H1 (cell line): ENCODE measurements at regions not wholly inside any gene's neighbourhood (a gene's known extent, or its start where the extent isn't known, plus 50 kb on each side); places are given as distances from the start of the nearest gene placed in this dataset.

Experiments
- CTCF ChIA-PET: fragments of 300-600 bp; sonication (Branson Sonifier 250); formaldehyde crosslinking; loops from one replicate; lab custom pipeline; 2021; ENCODE audit not compliant: partially characterized antibody; lab: Charles Lee
- POLR2A ChIA-PET: fragments of 300-600 bp; sonication (Branson Sonifier 250); formaldehyde crosslinking; loops from one replicate; lab custom pipeline; 2021; ENCODE audit warnings: inconsistent platforms; ENCODE audit not compliant: partially characterized antibody; lab: Charles Lee
- DNase-seq, 2 experiments: peaks; one replicate each; pipeline versions ENCODE4 v3.0.0 to v3.0.0-alpha.2; 2010 to 2022; ENCODE audit warnings: low spot score in 2 of 2, low read depth in 1 of 2, mixed read lengths in 1 of 2
- FAIRE-seq: peaks from 2 replicates; lab custom pipeline; 2011; peaks lifted over from hg19 to GRCh38; lab: Jason Lieb, UNC
- H2AFZ ChIP-seq: 2 replicates; pipeline ENCODE4 v1.8.1; 2012; ENCODE audit warnings: low read length, inconsistent platforms
- H2AK5ac ChIP-seq: 2 replicates; pipeline ENCODE4 v1.6.1; 2013; ENCODE audit warnings: low read depth, low read length
- H2BK120ac ChIP-seq: replicated peaks from 2 replicates; pipeline ENCODE3; 2013; ENCODE audit warnings: low read depth, low read length, inconsistent platforms
- H2BK12ac ChIP-seq: 2 replicates; pipeline ENCODE4 v1.6.1; 2013; ENCODE audit warnings: low read depth, low read length
- H2BK15ac ChIP-seq: 2 replicates; pipeline ENCODE4 v1.6.1; 2013; ENCODE audit warnings: low read length
- H2BK20ac ChIP-seq: 2 replicates; pipeline ENCODE4 v1.6.1; 2013; ENCODE audit warnings: low read length
- H2BK5ac ChIP-seq: 2 replicates; pipeline ENCODE4 v1.6.1; 2013; ENCODE audit warnings: low read depth, low read length
- H3K14ac ChIP-seq: 2 replicates; pipeline ENCODE4 v1.6.1; 2013; ENCODE audit warnings: inconsistent platforms; ENCODE audit not compliant: insufficient read length
- H3K18ac ChIP-seq: 2 replicates; pipeline ENCODE4 v1.6.1; 2013; ENCODE audit warnings: low read length; ENCODE audit errors: extremely low read depth
- H3K23ac ChIP-seq: 2 replicates; pipeline ENCODE4 v1.6.1; 2013; ENCODE audit warnings: inconsistent platforms; ENCODE audit not compliant: insufficient read length
- H3K23me2 ChIP-seq: 2 replicates; pipeline ENCODE4 v1.6.1; 2013; ENCODE audit warnings: low read depth, low read length
- H3K27ac ChIP-seq: 2 replicates; pipeline ENCODE4 v1.6.1; 2011; ENCODE audit warnings: low read depth, low read length, inconsistent platforms
- H3K27me3 ChIP-seq, 4 experiments: replicated peaks in 1 of 4; 1 replicate in 1 of 4; 2 replicates in 3 of 4; pipeline versions ENCODE4 v1.6.1 to v1.8.1; 2011 to 2013; ENCODE audit warnings: low read length in 3 of 4, mild to moderate bottlenecking in 3 of 4, inconsistent platforms in 2 of 4, mixed read lengths in 2 of 4, moderate library complexity in 1 of 4; ENCODE audit not compliant: control insufficient read depth in 3 of 4, insufficient read depth in 3 of 4; ENCODE audit errors: extremely low read depth in 1 of 4
- H3K36me3 ChIP-seq, 4 experiments: 2 replicates each; pipeline versions ENCODE4 v1.6.1 to v1.8.1; 2011 to 2013; ENCODE audit warnings: mild to moderate bottlenecking in 4 of 4, low read length in 3 of 4, moderate library complexity in 2 of 4, control low read depth in 1 of 4, inconsistent platforms in 1 of 4; ENCODE audit not compliant: insufficient read depth in 4 of 4, control insufficient read depth in 2 of 4
- H3K4ac ChIP-seq: replicated peaks from 2 replicates; pipeline ENCODE3; 2013; ENCODE audit warnings: low read length, low read depth, mixed read lengths, inconsistent platforms; ENCODE audit not compliant: insufficient read length
- H3K4me1 ChIP-seq, 4 experiments: replicated peaks in 1 of 4; 1 replicate in 1 of 4; 2 replicates in 3 of 4; pipeline versions ENCODE4 v1.6.1 to v1.8.1; 2011 to 2013; ENCODE audit warnings: low read length in 3 of 4, inconsistent platforms in 2 of 4, mixed read lengths in 1 of 4; ENCODE audit not compliant: insufficient read depth in 4 of 4, control insufficient read depth in 3 of 4
- H3K4me2 ChIP-seq, 2 experiments: 2 replicates each; pipeline versions ENCODE4 v1.6.1 to v1.8.1; 2011 to 2013; ENCODE audit warnings: low read depth in 2 of 2, low read length in 2 of 2, control low read depth in 1 of 2, inconsistent platforms in 1 of 2, mild to moderate bottlenecking in 1 of 2; ENCODE audit not compliant: insufficient read depth in 1 of 2
- H3K4me3 ChIP-seq, 4 experiments: fragments of 200-600, 300-600 bp in 1 of 4; sonication (generic), shearing (Covaris generic), sonication (Bioruptor Twin) in 1 of 4; 2 replicates each; pipeline versions ENCODE4 v1.5.1 to v1.8.1; 2011 to 2016; ENCODE audit warnings: low read length in 4 of 4, low read depth in 3 of 4, control low read depth in 2 of 4, inconsistent platforms in 2 of 4, mild to moderate bottlenecking in 2 of 4, mixed read lengths in 1 of 4, moderate library complexity in 1 of 4; ENCODE audit not compliant: insufficient read depth in 2 of 4; ENCODE audit errors: extremely low read depth in 1 of 4
- H3K56ac ChIP-seq: replicated peaks from 2 replicates; pipeline ENCODE3; 2013; ENCODE audit warnings: low read depth, mild to moderate bottlenecking, mixed read lengths, low read length, inconsistent platforms; ENCODE audit not compliant: insufficient read length
- H3K79me1 ChIP-seq: 2 replicates; pipeline ENCODE4 v1.6.1; 2013; ENCODE audit warnings: low read depth, low read length, control low read depth
- H3K79me2 ChIP-seq, 2 experiments: 2 replicates each; pipeline versions ENCODE4 v1.6.1 to v1.8.1; 2012 to 2013; ENCODE audit warnings: low read length in 2 of 2, mild to moderate bottlenecking in 2 of 2, inconsistent platforms in 1 of 2; ENCODE audit not compliant: insufficient read depth in 2 of 2, control insufficient read depth in 1 of 2
- H3K9ac ChIP-seq, 4 experiments: replicated peaks in 1 of 4; 1 replicate in 1 of 4; 2 replicates in 3 of 4; pipeline versions ENCODE4 v1.6.1 to v1.8.1; 2011 to 2013; ENCODE audit warnings: low read depth in 3 of 4, low read length in 3 of 4, control low read depth in 2 of 4, mild to moderate bottlenecking in 2 of 4, moderate library complexity in 2 of 4, inconsistent platforms in 1 of 4; ENCODE audit errors: extremely low read depth in 1 of 4
- H3K9me3 ChIP-seq, 2 experiments: 2 replicates each; pipeline versions ENCODE4 v1.6.1 to v1.8.1; 2012 to 2013; ENCODE audit warnings: mild to moderate bottlenecking in 2 of 2, moderate library complexity in 2 of 2, control low read depth in 1 of 2, inconsistent platforms in 1 of 2, low read depth in 1 of 2, low read length in 1 of 2, mixed read lengths in 1 of 2; ENCODE audit not compliant: insufficient read depth in 2 of 2
- H4K20me1 ChIP-seq, 2 experiments: replicated peaks in 1 of 2; 2 replicates each; pipeline versions ENCODE3 to v1.8.1; 2011 to 2013; ENCODE audit warnings: inconsistent platforms in 2 of 2, low read length in 2 of 2, mild to moderate bottlenecking in 1 of 2; ENCODE audit not compliant: insufficient read depth in 2 of 2, control insufficient read depth in 1 of 2
- H4K5ac ChIP-seq: 2 replicates; pipeline ENCODE4 v1.6.1; 2013; ENCODE audit warnings: low read length, low read depth, mixed read lengths, inconsistent platforms; ENCODE audit not compliant: insufficient read length
- H4K8ac ChIP-seq: 2 replicates; pipeline ENCODE4 v1.8.0; 2013; ENCODE audit warnings: mild to moderate bottlenecking, moderate library complexity, low read length, inconsistent platforms; ENCODE audit not compliant: insufficient read depth; ENCODE audit errors: extremely low read depth
- H4K91ac ChIP-seq: replicated peaks from 2 replicates; pipeline ENCODE3; 2013; ENCODE audit warnings: low read length, mixed read lengths, inconsistent platforms; ENCODE audit not compliant: insufficient read length
- BRCA1 ChIP-seq: IDR thresholded peaks from 2 replicates; pipeline ENCODE4 v1.6.1; 2012; ENCODE audit warnings: low read depth, low read length, improper control_type of control experiment
- FOSL1 ChIP-seq: IDR thresholded peaks from 2 replicates; pipeline ENCODE4 v1.6.1; 2011; ENCODE audit warnings: mild to moderate bottlenecking, low read depth, low read length, moderate library complexity; ENCODE audit not compliant: insufficient read depth
- KDM1A ChIP-seq: fragments of 200-600, 300-600 bp; sonication (generic); IDR thresholded peaks from 2 replicates; pipeline ENCODE4 v1.7.1; 2016; ENCODE audit warnings: mild to moderate bottlenecking, low read length, borderline replicate concordance
- NANOG ChIP-seq: IDR thresholded peaks from 2 replicates; pipeline ENCODE4 v1.6.1; 2011; ENCODE audit warnings: low read length, low read depth, mild to moderate bottlenecking, inconsistent platforms; ENCODE audit not compliant: insufficient read depth, poor library complexity, severe bottlenecking
- SP4 ChIP-seq: IDR thresholded peaks from 2 replicates; pipeline ENCODE4 v1.6.1; 2012; ENCODE audit warnings: low read length, inconsistent platforms
- SUZ12 ChIP-seq: fragments of 200-600 bp; sonication (generic); IDR thresholded peaks from 2 replicates; pipeline ENCODE4 v1.6.1; 2012; ENCODE audit warnings: mild to moderate bottlenecking, inconsistent platforms, low read length, moderate library complexity, mixed read lengths
- TAF7 ChIP-seq: optimal IDR thresholded peaks from 2 replicates; pipeline ENCODE3; 2011; ENCODE audit warnings: low read depth, mild to moderate bottlenecking, inconsistent platforms, low read length, moderate library complexity, borderline replicate concordance
- TCF12 ChIP-seq: IDR thresholded peaks from 2 replicates; pipeline ENCODE4 v1.6.1; 2011; ENCODE audit warnings: low read depth, mild to moderate bottlenecking, low read length
- ZNF274 ChIP-seq: IDR thresholded peaks from 2 replicates; pipeline ENCODE4 v1.7.0; 2012; ENCODE audit warnings: low read length, borderline replicate concordance; ENCODE audit errors: extremely low read depth
- WGBS, 2 experiments: shearing (Covaris generic) in 1 of 2; methylation state at CpG; one replicate each; pipeline versions ENCODE4 v1.1.6 to v1.1.7; 2013 to 2015; ENCODE audit warnings: low lambda C conversion rate in 2 of 2, mixed read lengths in 2 of 2, inconsistent platforms in 1 of 2, low coverage in 1 of 2, missing lambda C conversion rate in 1 of 2; ENCODE audit not compliant: insufficient replicate concordance in 2 of 2, insufficient coverage in 1 of 2, insufficient read length in 1 of 2; ENCODE audit errors: extremely low coverage in 1 of 2, missing lambda C conversion rate in 1 of 2; 5-methylcytosine and 5-hydroxymethylcytosine counted together
- TF ChIP-seq, protein P1 (sequence below): IDR thresholded peaks from 2 replicates; pipeline ENCODE4 v1.6.1; 2011; ENCODE audit warnings: low read length, improper control_type of control experiment
- TF ChIP-seq, protein P2 (sequence below): IDR thresholded peaks from 2 replicates; pipeline ENCODE4 v1.6.1; 2012; ENCODE audit warnings: inconsistent platforms

DNA sequence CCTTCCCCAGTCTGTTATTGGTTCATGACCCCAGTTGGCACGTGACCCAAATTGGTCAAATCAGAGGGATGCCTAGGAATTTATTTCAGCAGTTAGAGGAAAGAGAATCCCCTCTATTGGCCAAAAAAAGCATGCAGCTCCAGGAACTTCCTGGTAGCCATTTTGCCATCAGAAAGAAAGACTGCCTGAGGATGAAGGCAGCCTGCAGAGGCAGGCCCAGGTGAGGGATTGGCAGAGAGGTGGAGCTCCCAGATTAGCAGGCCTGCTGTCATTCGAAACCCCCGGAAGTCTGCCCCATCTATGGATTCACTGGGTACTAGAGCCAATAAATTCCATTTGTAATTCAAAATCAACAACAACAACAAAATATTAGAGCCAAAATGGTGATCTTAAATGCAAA lies 207.6 kb downstream of the CWF19L2 start:
- Histone ChIP-seq H2BK5ac (no peak overlapping the region), H3K14ac (no peak overlapping the region), H4K20me1 (no peaks in the 10 kb centered on the region), H3K23me2 (no peaks in the 10 kb centered on the region), H2BK12ac (no peak overlapping the region), H3K9me3 (no peaks in the 10 kb centered on the region), H2BK20ac (no peak overlapping the region), H3K4ac (no peak overlapping the region), H2AK5ac (no peak overlapping the region), H3K56ac (no peak overlapping the region), H3K79me2 (no peaks in the 10 kb centered on the region), H3K23ac (no peak overlapping the region), H4K5ac (no peak overlapping the region), H3K27ac (no peak overlapping the region), H3K27me3 (no peaks in the 10 kb centered on the region), H3K4me2 (no peak overlapping the region), H3K79me1 (no peaks in the 10 kb centered on the region), H2BK15ac (no peak overlapping the region), H3K4me3 (no peak overlapping the region), H3K36me3 (no peaks in the 10 kb centered on the region), H2AFZ (peak overlapping the region; percentile 78), H3K9ac (no peak overlapping the region), H4K8ac (no peak overlapping the region), H3K18ac (no peak overlapping the region), H3K4me1 (no peaks in the 10 kb centered on the region; a peak in 1 of 7 replicates), H4K91ac (no peak overlapping the region), H2BK120ac (no peak overlapping the region)
- FAIRE-seq: no peak
- WGBS, 2 experiments: 93% methylated on average over 3 of the region's 3 CpGs; no CpG with 5 or more reads in 1 of the 2 experiments
- no peak for DNase-seq
- POLR2A ChIA-PET: no interaction called here
- CTCF ChIA-PET: interaction anchor here (1.7 kb wide), 1 partner anchor 11 kb away, joined by 3 read pairs; no protein-coding TSS in a partner anchor
- TF ChIP-seq KDM1A (no peak), SP4 (no peak), ZNF274 (no peak), BRCA1 (no peak), TAF7 (no peak), FOSL1 (no peak), NANOG (no peak), SUZ12 (no peak), TCF12 (no peak)
- TF ChIP-seq, protein P1, sequence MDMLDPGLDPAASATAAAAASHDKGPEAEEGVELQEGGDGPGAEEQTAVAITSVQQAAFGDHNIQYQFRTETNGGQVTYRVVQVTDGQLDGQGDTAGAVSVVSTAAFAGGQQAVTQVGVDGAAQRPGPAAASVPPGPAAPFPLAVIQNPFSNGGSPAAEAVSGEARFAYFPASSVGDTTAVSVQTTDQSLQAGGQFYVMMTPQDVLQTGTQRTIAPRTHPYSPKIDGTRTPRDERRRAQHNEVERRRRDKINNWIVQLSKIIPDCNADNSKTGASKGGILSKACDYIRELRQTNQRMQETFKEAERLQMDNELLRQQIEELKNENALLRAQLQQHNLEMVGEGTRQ: no peak
- TF ChIP-seq, protein P2, sequence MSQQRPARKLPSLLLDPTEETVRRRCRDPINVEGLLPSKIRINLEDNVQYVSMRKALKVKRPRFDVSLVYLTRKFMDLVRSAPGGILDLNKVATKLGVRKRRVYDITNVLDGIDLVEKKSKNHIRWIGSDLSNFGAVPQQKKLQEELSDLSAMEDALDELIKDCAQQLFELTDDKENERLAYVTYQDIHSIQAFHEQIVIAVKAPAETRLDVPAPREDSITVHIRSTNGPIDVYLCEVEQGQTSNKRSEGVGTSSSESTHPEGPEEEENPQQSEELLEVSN: peak; percentile 46; the same call in 1 of the 2 replicates
